K562 (cell line): ENCODE measurements at regions not wholly inside any gene's neighbourhood (a gene's known extent, or its start where the extent isn't known, plus 50 kb on each side); places are given as distances from the start of the nearest gene placed in this dataset.

ENCODE experiments used
- CHD7 ChIP-seq: fragments of 200-600 bp; sonication (generic); IDR thresholded peaks from one replicate; pipeline ENCODE4 v1.6.1; 2012; ENCODE audit warnings: mild to moderate bottlenecking, low read depth, low read length, inconsistent platforms
- RBBP5 ChIP-seq: fragments of 200-600 bp; sonication (generic); IDR thresholded peaks from 2 replicates; pipeline ENCODE4 v1.6.1; 2012; ENCODE audit warnings: borderline replicate concordance, mild to moderate bottlenecking, low read length, control low read depth, inconsistent platforms; ENCODE audit not compliant: insufficient read depth, poor library complexity, severe bottlenecking
- ZBTB26 ChIP-seq: fragments of 450-650 bp; formaldehyde crosslinking; IDR thresholded peaks from 2 replicates; pipeline ENCODE4 v1.4.0; 2022; ENCODE audit warnings: missing genetic modification characterization
- ZSCAN32 ChIP-seq: fragments of 450-650 bp; formaldehyde crosslinking; IDR thresholded peaks from 2 replicates; pipeline ENCODE4 v1.4.0; 2020; ENCODE audit warnings: mild to moderate bottlenecking, moderate library complexity

GRCh38 chr1:101394041-101394440 is 157.2 kb downstream of the S1PR1 start (continued):
- no peak for TF ChIP-seq CHD7
- TF ChIP-seq ZBTB26 (CRISPR knock-in tag): no peak
- no peak for TF ChIP-seq RBBP5
- no peak for TF ChIP-seq ZSCAN32 (CRISPR knock-in tag)
